ENCODE measurements at regions not wholly inside any gene's neighbourhood (a gene's known extent, or its start where the extent isn't known, plus 50 kb on each side); places are given as distances from the start of the nearest gene placed in this dataset.

DNA sequence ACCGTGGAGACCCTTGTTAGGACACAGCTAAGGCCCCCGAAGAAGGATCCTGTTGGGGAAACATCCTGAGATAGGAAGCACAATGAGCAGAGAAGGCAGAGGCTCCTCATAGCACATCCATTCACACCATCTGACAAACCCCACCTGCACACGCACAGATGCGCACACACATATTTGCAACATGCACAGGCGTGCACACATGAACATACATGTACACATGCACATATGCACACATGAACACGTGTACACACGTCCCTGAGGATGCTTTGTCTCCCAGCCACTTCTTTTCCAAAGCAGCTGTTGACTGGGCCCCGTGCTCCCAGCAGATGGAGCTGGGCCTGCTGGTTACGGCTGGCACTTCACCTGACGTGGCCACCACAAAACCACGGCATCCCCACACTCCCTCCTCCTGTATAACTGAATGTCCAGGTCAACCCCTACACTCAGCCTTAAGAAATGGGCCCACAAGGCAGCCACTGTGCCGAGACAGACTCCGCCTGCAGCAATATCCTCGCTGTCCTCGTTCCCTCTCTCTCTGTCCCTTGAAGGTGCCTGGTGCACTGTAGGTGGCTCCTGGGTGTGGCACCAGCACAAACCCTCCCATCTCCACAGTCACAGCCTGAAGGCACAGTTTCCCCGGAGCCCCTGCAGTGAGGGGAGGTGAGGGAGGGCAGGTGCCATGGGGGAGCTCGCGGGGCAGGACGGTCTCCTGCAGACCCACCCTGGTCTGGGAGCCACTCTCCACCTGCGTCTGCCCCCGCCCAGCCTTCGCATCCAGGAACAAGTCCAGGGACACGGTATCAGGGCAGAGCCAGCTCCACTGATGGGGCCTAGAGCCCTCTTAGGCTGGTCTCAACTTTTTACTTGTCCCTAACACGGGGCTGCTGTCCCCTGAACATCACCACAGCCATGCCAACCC lies 183.0 kb downstream of the RBFOX3 start:
- no peaks in the 10 kb centered on the region for H3K27me3 ChIP-seq (ENCODE audit: control insufficient read depth, insufficient read depth, low read length)
- FAIRE-seq: no peak

DNA sequence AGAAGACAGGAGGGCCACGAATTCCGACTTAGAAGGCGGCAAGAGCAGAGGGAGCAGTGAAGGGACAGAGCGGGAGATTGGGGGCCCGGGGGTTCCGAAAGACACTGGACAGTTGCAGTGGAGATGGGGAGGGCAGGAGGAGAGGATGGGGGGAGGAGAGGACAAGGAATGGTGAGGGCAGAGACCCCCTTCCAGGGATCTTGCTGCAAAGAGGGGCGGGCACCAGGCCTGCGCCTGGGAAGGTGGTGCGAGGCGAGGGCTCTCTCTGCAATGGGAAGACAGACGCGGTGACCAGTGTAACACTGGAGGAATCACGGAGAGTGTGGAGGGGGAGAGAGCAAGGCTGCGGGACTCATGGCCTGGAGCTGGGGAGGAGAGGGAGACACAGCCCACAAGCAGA lies 185.2 kb downstream of the RBFOX3 start:
- Histone ChIP-seq H3K27me3 (ENCODE audit: control insufficient read depth, insufficient read depth, low read length) (no peaks in the 10 kb centered on the region), H3K36me3 (ENCODE audit: control insufficient read depth in 2 of 3, insufficient read depth in 3 of 3, low read length in 3 of 3) (no peaks in the 10 kb centered on the region), H3K9ac (ENCODE audit: low read length in 3 of 3) (no peak overlapping the region), H3K4me1 (ENCODE audit: control insufficient read depth in 2 of 3, insufficient read depth in 2 of 3, low read depth in 1 of 3, low read length in 3 of 3) (no peaks in the 10 kb centered on the region), H3K4me3 (ENCODE audit: low read length in 3 of 3) (no peak overlapping the region), H3K27ac (ENCODE audit: low read depth in 2 of 2, low read length in 2 of 2) (no peak overlapping the region), H3K9me3 (ENCODE audit: control insufficient read depth in 2 of 3, insufficient read depth in 1 of 3, low read length in 3 of 3) (no peaks in the 10 kb centered on the region)
- DNase-seq (peak in 1 of 5 donors; percentile 61), FAIRE-seq (no peak)
- TF ChIP-seq, protein P1, sequence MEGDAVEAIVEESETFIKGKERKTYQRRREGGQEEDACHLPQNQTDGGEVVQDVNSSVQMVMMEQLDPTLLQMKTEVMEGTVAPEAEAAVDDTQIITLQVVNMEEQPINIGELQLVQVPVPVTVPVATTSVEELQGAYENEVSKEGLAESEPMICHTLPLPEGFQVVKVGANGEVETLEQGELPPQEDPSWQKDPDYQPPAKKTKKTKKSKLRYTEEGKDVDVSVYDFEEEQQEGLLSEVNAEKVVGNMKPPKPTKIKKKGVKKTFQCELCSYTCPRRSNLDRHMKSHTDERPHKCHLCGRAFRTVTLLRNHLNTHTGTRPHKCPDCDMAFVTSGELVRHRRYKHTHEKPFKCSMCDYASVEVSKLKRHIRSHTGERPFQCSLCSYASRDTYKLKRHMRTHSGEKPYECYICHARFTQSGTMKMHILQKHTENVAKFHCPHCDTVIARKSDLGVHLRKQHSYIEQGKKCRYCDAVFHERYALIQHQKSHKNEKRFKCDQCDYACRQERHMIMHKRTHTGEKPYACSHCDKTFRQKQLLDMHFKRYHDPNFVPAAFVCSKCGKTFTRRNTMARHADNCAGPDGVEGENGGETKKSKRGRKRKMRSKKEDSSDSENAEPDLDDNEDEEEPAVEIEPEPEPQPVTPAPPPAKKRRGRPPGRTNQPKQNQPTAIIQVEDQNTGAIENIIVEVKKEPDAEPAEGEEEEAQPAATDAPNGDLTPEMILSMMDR (IDR thresholded peaks at IDR 0.05; ENCODE audit: borderline replicate concordance, extremely low read depth, insufficient read depth): no peak
- intact Hi-C loops (cut with DNase I): no loop called here

More for the DNA sequence above, 183.0 kb downstream of the RBFOX3 start:
- Histone ChIP-seq H3K9ac (ENCODE audit: low read length in 3 of 3) (no peak overlapping the region), H3K36me3 (ENCODE audit: control insufficient read depth in 2 of 3, insufficient read depth in 3 of 3, low read length in 3 of 3) (no peaks in the 10 kb centered on the region), H3K9me3 (ENCODE audit: control insufficient read depth in 2 of 3, insufficient read depth in 1 of 3, low read length in 3 of 3) (no peaks in the 10 kb centered on the region), H3K27ac (ENCODE audit: low read depth in 2 of 2, low read length in 2 of 2) (no peak overlapping the region), H3K4me3 (ENCODE audit: low read length in 3 of 3) (no peak overlapping the region), H3K4me1 (ENCODE audit: control insufficient read depth in 2 of 3, insufficient read depth in 2 of 3, low read depth in 1 of 3, low read length in 3 of 3) (no peaks in the 10 kb centered on the region)
- TF ChIP-seq, protein P1 (IDR thresholded peaks at IDR 0.05; ENCODE audit: borderline replicate concordance, extremely low read depth, insufficient read depth): no peak
- intact Hi-C loops (cut with DNase I): no loop called here
- no peak for DNase-seq

DNA sequence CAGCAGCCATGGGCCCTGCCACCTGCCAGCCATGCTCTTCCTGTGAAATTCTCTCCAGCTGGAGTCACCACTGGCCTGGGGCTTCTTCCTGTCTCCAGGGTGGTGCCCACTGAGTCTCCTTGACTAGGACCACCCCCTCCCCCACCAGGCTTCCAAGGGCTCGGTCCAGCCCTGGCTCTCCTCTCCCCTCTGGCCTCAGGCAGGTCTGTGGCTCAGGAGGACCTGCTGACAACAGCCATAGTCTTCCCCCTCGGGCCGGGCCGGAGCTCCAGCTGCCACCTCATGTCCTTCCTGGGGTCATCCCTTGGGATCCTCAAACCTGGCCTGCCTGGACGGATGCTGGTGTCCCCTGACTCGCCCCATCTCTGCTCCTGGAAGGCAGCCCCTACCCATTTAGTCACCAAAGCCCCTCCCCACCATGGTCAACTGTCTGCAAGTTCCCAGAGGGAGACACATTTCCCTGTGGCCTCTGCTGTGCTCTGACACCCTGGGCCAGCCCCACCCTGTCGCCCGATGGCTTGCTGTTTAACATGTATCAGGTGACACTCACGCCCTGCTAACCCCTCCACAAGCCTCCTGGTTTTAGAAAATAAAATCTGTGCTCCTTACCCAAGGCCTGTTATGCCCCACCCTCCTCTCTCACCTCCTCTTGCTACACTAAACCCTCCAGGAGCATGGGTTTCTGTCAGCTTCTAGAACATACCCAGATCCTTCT lies 186.2 kb downstream of the RBFOX3 start:
- Histone ChIP-seq H3K4me3 (ENCODE audit: low read length in 3 of 3) (no peak overlapping the region), H3K27me3 (ENCODE audit: control insufficient read depth, insufficient read depth, low read length) (no peaks in the 10 kb centered on the region), H3K36me3 (ENCODE audit: control insufficient read depth in 2 of 3, insufficient read depth in 3 of 3, low read length in 3 of 3) (no peaks in the 10 kb centered on the region), H3K27ac (ENCODE audit: low read depth in 2 of 2, low read length in 2 of 2) (no peak overlapping the region), H3K4me1 (ENCODE audit: control insufficient read depth in 2 of 3, insufficient read depth in 2 of 3, low read depth in 1 of 3, low read length in 3 of 3) (no peaks in the 10 kb centered on the region), H3K9ac (ENCODE audit: low read length in 3 of 3) (no peak overlapping the region), H3K9me3 (ENCODE audit: control insufficient read depth in 2 of 3, insufficient read depth in 1 of 3, low read length in 3 of 3) (no peaks in the 10 kb centered on the region)
- DNase-seq: peak in 1 of 5 donors; percentile 57
- TF ChIP-seq, protein P1 (IDR thresholded peaks at IDR 0.05; ENCODE audit: borderline replicate concordance, extremely low read depth, insufficient read depth): no peak
- intact Hi-C loops (cut with DNase I): no loop called here
- no peak for FAIRE-seq

All from kidney (tissue), 13 donors.